PFSK-1 (cell line): ENCODE measurements at regions not wholly inside any gene's neighbourhood (a gene's known extent, or its start where the extent isn't known, plus 50 kb on each side); places are given as distances from the start of the nearest gene placed in this dataset.

ENCODE experiments used
- FOXP2 ChIP-seq: optimal IDR thresholded peaks from 2 replicates; pipeline ENCODE3; 2011; ENCODE audit warnings: borderline replicate concordance, control low read depth, inconsistent platforms; ENCODE audit not compliant: insufficient read depth; ENCODE audit errors: extremely low read length, extremely low read depth
- POLR2AphosphoS5 ChIP-seq: IDR thresholded peaks from 2 replicates; pipeline ENCODE4 v1.6.1; 2012; ENCODE audit warnings: low read depth, mild to moderate bottlenecking, control low read depth, low read length, moderate library complexity
- REST ChIP-seq, 2 experiments: IDR thresholded peaks; 2 replicates each; pipeline versions ENCODE4 v1.6.1 to v1.8.0; 2011 to 2012; ENCODE audit warnings: low read depth in 2 of 2, low read length in 2 of 2, control low read depth in 1 of 2, inconsistent platforms in 1 of 2, mild to moderate bottlenecking in 1 of 2, moderate library complexity in 1 of 2; ENCODE audit not compliant: insufficient read depth in 1 of 2
- SIN3A ChIP-seq: IDR thresholded peaks from 2 replicates; pipeline ENCODE4 v1.6.1; 2012; ENCODE audit warnings: mild to moderate bottlenecking, low read length, moderate library complexity, borderline replicate concordance; ENCODE audit not compliant: insufficient read depth
- TAF1 ChIP-seq: IDR thresholded peaks from 2 replicates; pipeline ENCODE4 v1.6.1; 2012; ENCODE audit warnings: low read length, control low read depth, borderline replicate concordance; ENCODE audit not compliant: insufficient read depth

- TF ChIP-seq REST (IDR thresholded peaks at IDR 0.05; ENCODE audit: insufficient read depth in 1 of 2, low read depth in 2 of 2, low read length in 2 of 2), result no peak
- no peak for TF ChIP-seq TAF1
- no peak for TF ChIP-seq POLR2AphosphoS5
- no peak for TF ChIP-seq FOXP2
- no peak for TF ChIP-seq SIN3A
These were observed 365.1 kb downstream of the WDR11 start for GRCh38 chr10:121216295-121216694.

- TF ChIP-seq FOXP2 (no peak), REST (IDR thresholded peaks at IDR 0.05; ENCODE audit: insufficient read depth in 1 of 2, low read depth in 2 of 2, low read length in 2 of 2) (no peak), SIN3A (no peak)
These were observed 365.6 kb downstream of the WDR11 start for GRCh38 chr10:121216721-121217181.

GRCh38 chr10:121217331-121217730 is 366.2 kb downstream of the WDR11 start:
- no peak for TF ChIP-seq POLR2AphosphoS5
- TF ChIP-seq SIN3A, result no peak
- no peak for TF ChIP-seq FOXP2
- TF ChIP-seq REST (IDR thresholded peaks at IDR 0.05; ENCODE audit: insufficient read depth in 1 of 2, low read depth in 2 of 2, low read length in 2 of 2), result no peak
- TF ChIP-seq TAF1, result no peak

GRCh38 chr10:121221072-121221471 is 369.9 kb downstream of the WDR11 start:
- no peak for TF ChIP-seq FOXP2
- TF ChIP-seq SIN3A, result no peak
- TF ChIP-seq REST (IDR thresholded peaks at IDR 0.05; ENCODE audit: insufficient read depth in 1 of 2, low read depth in 2 of 2, low read length in 2 of 2), result no peak
- no peak for TF ChIP-seq POLR2AphosphoS5
- no peak for TF ChIP-seq TAF1

- no peak for TF ChIP-seq SIN3A
- no peak for TF ChIP-seq FOXP2
- no peak for TF ChIP-seq REST (IDR thresholded peaks at IDR 0.05; ENCODE audit: insufficient read depth in 1 of 2, low read depth in 2 of 2, low read length in 2 of 2)
- TF ChIP-seq TAF1, result no peak
- TF ChIP-seq POLR2AphosphoS5, result no peak
These were observed 370.8 kb downstream of the WDR11 start for GRCh38 chr10:121221991-121222390.
